Common myeloid progenitor, CD34-positive (primary cell): ENCODE measurements at regions not wholly inside any gene's neighbourhood (a gene's known extent, or its start where the extent isn't known, plus 50 kb on each side); places are given as distances from the start of the nearest gene placed in this dataset.

ENCODE experiments used
- CTCF ChIA-PET: fragments of 350-600 bp; sonication (Branson Sonifier 250); formaldehyde crosslinking; loops from one replicate; lab custom pipeline; 2021; ENCODE audit warnings: antibody characterized with exemption; lab: Charles Lee
- POLR2A ChIA-PET: fragments of 350-600 bp; sonication (Branson Sonifier 250); formaldehyde crosslinking; loops from one replicate; lab custom pipeline; 2021; ENCODE audit warnings: antibody characterized with exemption; lab: Charles Lee
- DNase-seq, 3 donors: peaks; one replicate each; pipeline versions ENCODE4 v3.0.0 to v3.0.0-alpha.2; 2013
- H3K27ac ChIP-seq, 2 experiments: 1 replicate in 1 of 2; 2 replicates in 1 of 2; pipeline ENCODE4 v1.7.0; 2013; ENCODE audit warnings: inconsistent platforms in 2 of 2, low read length in 2 of 2, mild to moderate bottlenecking in 2 of 2, low read depth in 1 of 2, moderate library complexity in 1 of 2; ENCODE audit not compliant: severe bottlenecking in 2 of 2, insufficient read depth in 1 of 2, poor library complexity in 1 of 2
- H3K27me3 ChIP-seq, 5 experiments: replicated peaks in 2 of 5; 1 replicate in 3 of 5; 2 replicates in 2 of 5; pipeline versions ENCODE4 v1.6.1 to v1.7.0; 2013; ENCODE audit warnings: low read length in 4 of 5, mild to moderate bottlenecking in 2 of 5, moderate library complexity in 2 of 5, inconsistent platforms in 1 of 5; ENCODE audit not compliant: insufficient read depth in 5 of 5, control insufficient read depth in 4 of 5
- H3K36me3 ChIP-seq, 4 experiments: 1 replicate in 2 of 4; 2 replicates in 2 of 4; pipeline versions ENCODE4 v1.6.1 to v1.7.0; 2013; ENCODE audit warnings: low read length in 3 of 4, control low read depth in 1 of 4, mild to moderate bottlenecking in 1 of 4; ENCODE audit not compliant: control insufficient read depth in 4 of 4, insufficient read depth in 4 of 4
- H3K4me1 ChIP-seq, 4 experiments: 1 replicate in 3 of 4; 2 replicates in 1 of 4; pipeline versions ENCODE4 v1.6.1 to v1.7.1; 2013; ENCODE audit warnings: low read length in 3 of 4, mild to moderate bottlenecking in 3 of 4, control low read depth in 1 of 4, inconsistent platforms in 1 of 4, moderate library complexity in 1 of 4; ENCODE audit not compliant: control insufficient read depth in 4 of 4, insufficient read depth in 4 of 4; ENCODE audit errors: control extremely low read depth in 1 of 4
- H3K4me3 ChIP-seq, 7 experiments: 1 replicate in 4 of 7; 2 replicates in 3 of 7; pipeline versions ENCODE4 v1.5.1 to v1.7.0; 2013; ENCODE audit warnings: mild to moderate bottlenecking in 7 of 7, low read length in 6 of 7, moderate library complexity in 6 of 7, inconsistent platforms in 2 of 7, low read depth in 2 of 7, control low read depth in 1 of 7; ENCODE audit not compliant: insufficient read depth in 4 of 7, control insufficient read depth in 1 of 7; ENCODE audit errors: extremely low read depth in 1 of 7
- H3K9me3 ChIP-seq, 5 experiments: 1 replicate in 4 of 5; 2 replicates in 1 of 5; pipeline versions ENCODE4 v1.6.1 to v1.7.1; 2013; ENCODE audit warnings: low read length in 4 of 5, mild to moderate bottlenecking in 2 of 5, inconsistent platforms in 1 of 5, low read depth in 1 of 5, moderate library complexity in 1 of 5; ENCODE audit not compliant: control insufficient read depth in 4 of 5, insufficient read depth in 2 of 5; ENCODE audit errors: control extremely low read depth in 1 of 5
- WGBS: methylation state at CpG from one replicate; pipeline ENCODE4 v1.1.5; 2013; ENCODE audit not compliant: insufficient coverage; 5-methylcytosine and 5-hydroxymethylcytosine counted together

GRCh38 chr13:99050983-99051488 is 73.2 kb upstream of the DOCK9 start:
- ChIA-PET CTCF (no interaction called here), POLR2A (interaction anchor here (0.9 kb wide), 1 partner anchor 73 kb away, joined by 5 read pairs; the partner anchor contains the start of gene DOCK9)
- Histone ChIP-seq H3K27ac (no peak overlapping the region), H3K27me3 (peaks cover 0 to 88% (median 63%) of the 10 kb centered on the region in 5 experiments), H3K4me1 (peaks cover 19 to 32% (median 25%) of the 10 kb centered on the region in 4 experiments), H3K36me3 (no peaks in the 10 kb centered on the region), H3K9me3 (no peaks in the 10 kb centered on the region), H3K4me3 (no peak overlapping the region)
- 72% methylated on average over 4 of the region's 7 CpGs for WGBS
- DNase-seq = no peak

- H3K4me1 ChIP-seq = peaks cover 10 to 23% (median 17%) of the 10 kb centered on the region in 4 experiments
- CTCF ChIA-PET = interaction anchor here (0.9 to 1.3 kb wide), 2 partner anchors 9 to 335 kb away, joined by 3 read pairs; no protein-coding TSS in a partner anchor
- no peak overlapping the region for H3K27ac ChIP-seq
These were observed 74.0 kb upstream of the DOCK9 start for GRCh38 chr13:99051768-99052455.

GRCh38 chr13:99053636-99054233 is 75.9 kb upstream of the DOCK9 start:
- H3K9me3 ChIP-seq = no peaks in the 10 kb centered on the region
- no peaks in the 10 kb centered on the region for H3K36me3 ChIP-seq
- peak; percentile 62 to 79 (median 67) for DNase-seq
- no peak overlapping the region for H3K4me3 ChIP-seq
- peaks cover 0 to 98% (median 61%) of the 10 kb centered on the region in 5 experiments for H3K27me3 ChIP-seq
- H3K27ac ChIP-seq = no peak overlapping the region
- POLR2A ChIA-PET = no interaction called here
- peaks cover 6 to 20% (median 14%) of the 10 kb centered on the region in 4 experiments for H3K4me1 ChIP-seq
- CTCF ChIA-PET = interaction anchor here (1.2 kb wide), 1 partner anchor 28 kb away, joined by 3 read pairs; no protein-coding TSS in a partner anchor
- 54% methylated on average over 2 of the region's 5 CpGs for WGBS

More at GRCh38 chr13:99051768-99052455, 74.0 kb upstream of the DOCK9 start:
- WGBS = no CpG with 5 or more reads among the region's 2 CpGs
- no peak overlapping the region for H3K4me3 ChIP-seq
- H3K36me3 ChIP-seq = no peaks in the 10 kb centered on the region
- no peaks in the 10 kb centered on the region for H3K9me3 ChIP-seq
- POLR2A ChIA-PET = interaction anchor here (0.6 kb wide), 1 partner anchor 415 kb away, joined by 5 read pairs; no protein-coding TSS in a partner anchor
- DNase-seq = peak in 1 of 3 donors; percentile 16
- peaks cover 0 to 96% (median 69%) of the 10 kb centered on the region in 5 experiments for H3K27me3 ChIP-seq

- no peaks in the 10 kb centered on the region for H3K36me3 ChIP-seq
- WGBS = 11% methylated on average over 7 of the region's 10 CpGs
- DNase-seq = no peak
- CTCF ChIA-PET = interaction anchor here (1.2 to 1.5 kb wide), 3 partner anchors 9 to 26 kb away, joined by 3 to 6 read pairs (median 5); no protein-coding TSS in a partner anchor
- H3K27me3 ChIP-seq = peaks cover 0 to 95% (median 53%) of the 10 kb centered on the region in 5 experiments
- no peak overlapping the region for H3K27ac ChIP-seq
- H3K4me1 ChIP-seq = peaks cover 6 to 20% (median 14%) of the 10 kb centered on the region in 4 experiments
- H3K9me3 ChIP-seq = no peaks in the 10 kb centered on the region
- POLR2A ChIA-PET = interaction anchor here (0.5 to 0.6 kb wide), 2 partner anchors 130 to 413 kb away, joined by 5 to 8 read pairs; no protein-coding TSS in a partner anchor
- no peak overlapping the region for H3K4me3 ChIP-seq
These were observed 77.4 kb upstream of the DOCK9 start for GRCh38 chr13:99055281-99055680.

- no peak overlapping the region for H3K27ac ChIP-seq
- ChIA-PET CTCF (interaction anchor here (0.9 to 1.5 kb wide), 3 partner anchors 9 to 27 kb away, joined by 3 to 6 read pairs (median 5); no protein-coding TSS in a partner anchor), POLR2A (interaction anchor here (0.5 kb wide), 1 partner anchor 412 kb away, joined by 5 read pairs; no protein-coding TSS in a partner anchor)
- peaks cover 0 to 96% (median 49%) of the 10 kb centered on the region in 5 experiments for H3K27me3 ChIP-seq
- WGBS = 100% methylated on average over 1 of the region's 1 CpG
- no peak overlapping the region for H3K4me3 ChIP-seq
- no peaks in the 10 kb centered on the region for H3K9me3 ChIP-seq
- DNase-seq = no peak
- peaks cover 6 to 20% (median 14%) of the 10 kb centered on the region in 4 experiments for H3K4me1 ChIP-seq
- no peaks in the 10 kb centered on the region for H3K36me3 ChIP-seq
These were observed 77.9 kb upstream of the DOCK9 start for GRCh38 chr13:99055735-99056134.

- Histone ChIP-seq H3K4me1 (peaks cover 6 to 20% (median 12%) of the 10 kb centered on the region in 4 experiments), H3K9me3 (no peaks in the 10 kb centered on the region), H3K36me3 (no peaks in the 10 kb centered on the region), H3K27ac (no peak overlapping the region), H3K4me3 (no peak overlapping the region), H3K27me3 (peaks cover 0 to 96% (median 47%) of the 10 kb centered on the region in 5 experiments)
- ChIA-PET POLR2A (no interaction called here), CTCF (interaction anchor here (0.9 to 1.5 kb wide), 3 partner anchors 8 to 26 kb away, joined by 3 to 6 read pairs (median 5); no protein-coding TSS in a partner anchor)
- 100% methylated on average over 5 of the region's 7 CpGs for WGBS
- no peak for DNase-seq
These were observed 78.6 kb upstream of the DOCK9 start for GRCh38 chr13:99056381-99057014.
